Right lobe of liver (tissue), 6 donors: ENCODE measurements at regions not wholly inside any gene's neighbourhood (a gene's known extent, or its start where the extent isn't known, plus 50 kb on each side); places are given as distances from the start of the nearest gene placed in this dataset.

Experiments used
- ATAC-seq, 4 donors: fragments of 200-7000 bp; cut with Tn5 transposase; one replicate each; pipeline ENCODE4 v1.9.1; 2020; ENCODE audit warnings: mild to moderate bottlenecking in 4 of 4, moderate library complexity in 4 of 4
- DNase-seq, 3 donors: peaks; one replicate each; pipeline ENCODE4 v3.0.0-alpha.2; 2020
- H3K27ac ChIP-seq, 3 donors: fragments of 200-600 bp; one replicate each; pipeline ENCODE4 v1.8.0; 2022
- H3K27me3 ChIP-seq, 2 donors: fragments of 200-600 bp; one replicate each; pipeline ENCODE4 v1.8.0; 2022
- H3K36me3 ChIP-seq, 4 donors: fragments of 200-600 bp; sonication (generic) in 1 of 4; one replicate each; pipeline versions ENCODE4 v1.5.1 to v1.8.0; 2017 to 2022; ENCODE audit warnings: control low read depth in 1 of 4
- H3K4me1 ChIP-seq, 4 donors: fragments of 200-600 bp; sonication (generic) in 1 of 4; one replicate each; pipeline versions ENCODE4 v1.5.1 to v1.8.0; 2017 to 2022; ENCODE audit warnings: control low read depth in 1 of 4
- H3K4me3 ChIP-seq, 3 donors: fragments of 200-600 bp; one replicate each; pipeline ENCODE4 v1.8.0; 2022
- H3K9me3 ChIP-seq, 4 donors: fragments of 200-600 bp; sonication (generic) in 1 of 4; one replicate each; pipeline versions ENCODE4 v1.5.1 to v1.8.0; 2017 to 2022; ENCODE audit warnings: control low read depth in 1 of 4
- POLR2A ChIP-seq: fragments of 450-650 bp; IDR thresholded peaks from one replicate; pipeline ENCODE4 v1.6.1; 2017; ENCODE audit warnings: antibody characterized with exemption, mild to moderate bottlenecking
- WGBS: methylation state at CpG from one replicate; pipeline ENCODE4 v1.1.6; 2018; ENCODE audit warnings: low coverage, low lambda C conversion rate; ENCODE audit not compliant: insufficient coverage; ENCODE audit errors: missing lambda C conversion rate; 5-methylcytosine and 5-hydroxymethylcytosine counted together
- intact Hi-C, 2 donors: fragments of 100-400 bp; cut with DNase I; formaldehyde crosslinking; loops; one replicate each; pipeline versions ENCODE4 v1.11.2 to v1.14.1; 2022
- TF ChIP-seq, protein P1 (sequence below), 4 donors: fragments of 200-600 bp in 3 of 4; fragments of 450-650 bp in 1 of 4; IDR thresholded peaks; one replicate each; pipeline versions ENCODE4 v1.5.1 to v1.8.0; 2016 to 2022; ENCODE audit warnings: antibody characterized with exemption in 4 of 4, mild to moderate bottlenecking in 2 of 4
- donor health status: DM: no; HTN: yes; CAD: no.
- donor health status: DM: no; HTN: no; CAD: no.
- donor health status: DM: no; HTN: no; CAD: no.
- donor health status: DM: no; HTN: yes; CAD: no.
- donor health status: DM: no; HTN: yes; CAD: no.

DNA sequence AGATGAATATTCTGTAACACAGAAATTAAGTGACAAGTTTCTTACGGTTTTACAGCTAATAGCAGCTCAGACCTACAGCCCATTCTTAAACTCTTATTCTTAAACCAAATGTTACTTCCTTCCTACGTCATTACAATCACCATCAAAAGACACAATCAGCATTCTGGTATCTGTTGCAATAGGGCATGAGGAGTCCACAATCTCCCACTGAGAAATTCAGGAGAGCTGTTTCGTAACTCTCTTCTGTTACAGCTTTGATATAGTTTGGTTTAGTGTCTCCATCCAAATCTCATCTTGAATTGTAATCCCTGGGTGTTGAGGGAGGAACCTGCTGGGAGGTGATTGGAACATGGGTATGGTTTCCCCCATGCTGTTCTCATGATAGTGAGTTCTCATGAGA is 163.4 kb downstream of the GAS1 start:
- WGBS, result 26% methylated on average over 3 of the region's 3 CpGs
- DNase-seq, result no peak
- intact Hi-C loops, result no loop called here
- no peaks in the 10 kb centered on the region for H3K36me3 ChIP-seq
- ATAC-seq, result peak in 2 of 4 donors; percentile 21 to 30
- no peak overlapping the region for H3K27ac ChIP-seq
- TF ChIP-seq, protein P1, sequence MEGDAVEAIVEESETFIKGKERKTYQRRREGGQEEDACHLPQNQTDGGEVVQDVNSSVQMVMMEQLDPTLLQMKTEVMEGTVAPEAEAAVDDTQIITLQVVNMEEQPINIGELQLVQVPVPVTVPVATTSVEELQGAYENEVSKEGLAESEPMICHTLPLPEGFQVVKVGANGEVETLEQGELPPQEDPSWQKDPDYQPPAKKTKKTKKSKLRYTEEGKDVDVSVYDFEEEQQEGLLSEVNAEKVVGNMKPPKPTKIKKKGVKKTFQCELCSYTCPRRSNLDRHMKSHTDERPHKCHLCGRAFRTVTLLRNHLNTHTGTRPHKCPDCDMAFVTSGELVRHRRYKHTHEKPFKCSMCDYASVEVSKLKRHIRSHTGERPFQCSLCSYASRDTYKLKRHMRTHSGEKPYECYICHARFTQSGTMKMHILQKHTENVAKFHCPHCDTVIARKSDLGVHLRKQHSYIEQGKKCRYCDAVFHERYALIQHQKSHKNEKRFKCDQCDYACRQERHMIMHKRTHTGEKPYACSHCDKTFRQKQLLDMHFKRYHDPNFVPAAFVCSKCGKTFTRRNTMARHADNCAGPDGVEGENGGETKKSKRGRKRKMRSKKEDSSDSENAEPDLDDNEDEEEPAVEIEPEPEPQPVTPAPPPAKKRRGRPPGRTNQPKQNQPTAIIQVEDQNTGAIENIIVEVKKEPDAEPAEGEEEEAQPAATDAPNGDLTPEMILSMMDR (IDR thresholded peaks at IDR 0.05), result no peak
- TF ChIP-seq POLR2A, result no peak
- H3K4me3 ChIP-seq, result no peak overlapping the region
- no peaks in the 10 kb centered on the region for H3K27me3 ChIP-seq
- H3K4me1 ChIP-seq, result no peaks in the 10 kb centered on the region
- no peaks in the 10 kb centered on the region for H3K9me3 ChIP-seq

DNA sequence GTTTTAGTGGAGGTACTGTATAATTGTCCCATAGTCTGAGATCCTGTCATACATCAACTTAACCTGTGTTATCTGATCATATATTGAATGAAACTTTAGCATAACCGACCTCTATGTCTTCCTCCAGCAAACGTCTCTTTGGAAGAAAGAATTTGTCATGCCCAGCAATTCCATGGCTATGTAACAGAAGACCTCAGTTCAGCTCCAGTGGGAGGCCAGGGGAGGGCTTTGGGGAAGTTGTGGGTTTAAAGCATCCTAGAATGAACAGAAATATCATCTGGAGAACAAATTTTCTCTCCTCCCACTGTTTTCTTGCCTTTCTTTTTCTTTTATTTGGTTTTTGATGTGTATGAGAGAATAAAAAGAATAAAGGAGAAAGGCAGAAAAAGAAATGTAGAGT is 164.5 kb downstream of the GAS1 start:
- Histone ChIP-seq H3K9me3 (no peaks in the 10 kb centered on the region), H3K27ac (no peak overlapping the region), H3K4me1 (no peaks in the 10 kb centered on the region), H3K36me3 (no peaks in the 10 kb centered on the region), H3K4me3 (no peak overlapping the region), H3K27me3 (no peaks in the 10 kb centered on the region)
- TF ChIP-seq, protein P1 (IDR thresholded peaks at IDR 0.05), result no peak
- no peak for TF ChIP-seq POLR2A
- intact Hi-C loops, result no loop called here
- WGBS, result 70% methylated on average over 2 of the region's 2 CpGs
- no peak for DNase-seq
- ATAC-seq, result no peak

DNA sequence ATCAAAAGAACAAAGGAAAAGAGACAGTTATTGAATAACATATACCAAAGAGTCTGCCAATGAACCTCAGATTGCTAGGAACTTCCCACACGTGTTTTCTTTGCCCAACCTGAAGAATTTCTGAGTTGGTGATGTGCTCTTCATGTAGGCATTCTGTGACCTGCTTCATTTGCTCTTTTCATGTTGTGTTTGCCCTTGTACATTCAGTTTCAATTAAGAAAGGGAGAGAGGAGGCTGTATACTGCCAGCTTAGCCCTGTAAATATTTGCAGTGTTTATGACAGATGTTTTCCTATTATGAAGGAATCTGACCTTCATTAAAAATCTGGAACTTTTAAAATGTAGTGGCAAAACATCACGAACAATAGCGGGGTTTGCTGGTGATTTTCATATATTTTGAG is 168.5 kb downstream of the GAS1 start:
- intact Hi-C loops, result no loop called here
- H3K27me3 ChIP-seq, result no peaks in the 10 kb centered on the region
- no peaks in the 10 kb centered on the region for H3K9me3 ChIP-seq
- 70% methylated on average over 3 of the region's 3 CpGs for WGBS
- no peak for TF ChIP-seq POLR2A
- TF ChIP-seq, protein P1 (IDR thresholded peaks at IDR 0.05), result no peak
- H3K4me1 ChIP-seq, result no peaks in the 10 kb centered on the region
- DNase-seq (no peak), ATAC-seq (no peak)
- no peak overlapping the region for H3K27ac ChIP-seq
- H3K36me3 ChIP-seq, result no peaks in the 10 kb centered on the region
- H3K4me3 ChIP-seq, result no peak overlapping the region

DNA sequence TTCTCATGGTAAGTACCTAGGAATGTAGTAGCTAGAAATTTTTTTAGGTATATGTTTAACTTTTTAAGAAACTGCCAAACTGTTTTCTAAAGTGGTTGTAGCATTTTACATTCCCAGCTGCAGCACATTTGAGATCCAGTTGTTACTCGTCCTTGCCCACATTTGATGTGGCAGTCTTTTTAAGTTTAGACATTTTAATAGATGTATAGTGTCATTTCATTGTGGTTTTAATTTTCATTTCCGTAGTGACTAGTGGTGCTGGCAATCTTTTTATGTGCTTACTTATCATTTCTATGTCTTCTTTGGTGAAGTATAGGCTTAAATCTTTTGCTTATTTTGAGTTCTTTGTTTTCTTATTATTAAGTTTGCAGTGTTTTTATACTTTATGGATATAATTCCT is 171.6 kb downstream of the GAS1 start:
- Histone ChIP-seq H3K27ac (no peak overlapping the region), H3K4me1 (no peaks in the 10 kb centered on the region), H3K36me3 (no peaks in the 10 kb centered on the region), H3K9me3 (no peaks in the 10 kb centered on the region), H3K27me3 (no peaks in the 10 kb centered on the region), H3K4me3 (no peak overlapping the region)
- intact Hi-C loops, result no loop called here
- ATAC-seq (no peak), DNase-seq (no peak)
- WGBS, result 52% methylated on average over 2 of the region's 2 CpGs
- TF ChIP-seq, protein P1 (IDR thresholded peaks at IDR 0.05), result no peak
- TF ChIP-seq POLR2A, result no peak

DNA sequence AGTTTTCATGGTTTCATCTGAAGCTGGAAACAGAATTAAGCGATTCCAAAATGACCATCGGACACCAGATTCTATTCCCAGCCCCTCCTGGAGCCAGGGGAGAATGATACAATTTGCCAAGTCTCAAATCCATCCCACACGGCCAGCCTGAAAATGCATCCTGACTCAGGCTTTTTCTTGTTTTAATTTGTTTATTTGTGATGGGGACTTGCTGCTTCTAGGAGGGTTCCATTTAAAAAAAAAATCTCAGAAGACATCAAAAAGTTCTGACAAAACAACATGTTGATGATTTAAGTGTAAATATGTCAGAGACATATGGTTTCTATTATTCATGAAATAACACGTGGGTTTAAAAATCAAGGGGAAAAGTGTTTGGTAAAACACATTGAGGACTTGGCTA is 173.2 kb downstream of the GAS1 start:
- TF ChIP-seq, protein P1 (IDR thresholded peaks at IDR 0.05), result no peak
- no peak for TF ChIP-seq POLR2A
- Histone ChIP-seq H3K4me1 (no peaks in the 10 kb centered on the region), H3K27me3 (no peaks in the 10 kb centered on the region), H3K9me3 (no peaks in the 10 kb centered on the region), H3K36me3 (no peaks in the 10 kb centered on the region), H3K27ac (no peak overlapping the region), H3K4me3 (no peak overlapping the region)
- 41% methylated on average over 4 of the region's 4 CpGs for WGBS
- no peak for ATAC-seq
- intact Hi-C loops, result no loop called here
- DNase-seq, result no peak
